Endothelial cell of umbilical vein (primary cell): ENCODE measurements at regions not wholly inside any gene's neighbourhood (a gene's known extent, or its start where the extent isn't known, plus 50 kb on each side); places are given as distances from the start of the nearest gene placed in this dataset.

Experiments
- BruUV-seq: library from RNA; stranded (reverse); fragments of 400-500 nt; replicated peaks from 2 replicates; lab custom pipeline; 2021; lab: Mats Ljungman, UMichigan
- CTCF ChIA-PET: fragments of 300-600, 350-600 bp; sonication (Branson Sonifier 250); formaldehyde crosslinking; loops from one replicate; lab custom pipeline; 2021; ENCODE audit warnings: antibody characterized with exemption, inconsistent platforms; lab: Charles Lee
- POLR2A ChIA-PET: fragments of 300-600, 350-600 bp; sonication (Branson Sonifier 250); formaldehyde crosslinking; loops from one replicate; lab custom pipeline; 2021; ENCODE audit warnings: antibody characterized with exemption, inconsistent platforms; lab: Charles Lee
- DNase-seq: peaks from one replicate; pipeline ENCODE4 v3.0.0-alpha.2; 2011; ENCODE audit warnings: low read depth, low spot score
- FAIRE-seq: peaks from 2 replicates; lab custom pipeline; 2011; peaks lifted over from hg19 to GRCh38; lab: Jason Lieb, UNC
- H2AFZ ChIP-seq: 2 replicates; pipeline ENCODE4 v1.6.0; 2012; ENCODE audit warnings: low read depth, low read length, control low read depth, inconsistent platforms
- H3K27ac ChIP-seq: 2 replicates; pipeline ENCODE4 v1.5.1; 2011; ENCODE audit warnings: low read depth, mild to moderate bottlenecking, control low read depth, low read length, moderate library complexity; ENCODE audit not compliant: insufficient read depth
- H3K27me3 ChIP-seq, 2 experiments: 2 replicates each; pipeline versions ENCODE4 v1.6.0 to v1.6.1; 2011; ENCODE audit warnings: low read length in 2 of 2, mixed read lengths in 1 of 2; ENCODE audit not compliant: control insufficient read depth in 2 of 2, insufficient read depth in 2 of 2
- H3K36me3 ChIP-seq, 2 experiments: 2 replicates in 1 of 2; 3 replicates in 1 of 2; pipeline ENCODE4 v1.5.1; 2011; ENCODE audit warnings: low read length in 2 of 2, mild to moderate bottlenecking in 1 of 2, moderate library complexity in 1 of 2; ENCODE audit not compliant: control insufficient read depth in 2 of 2, insufficient read depth in 2 of 2; ENCODE audit errors: extremely low read depth in 1 of 2
- H3K4me1 ChIP-seq: 3 replicates; pipeline ENCODE4 v1.5.1; 2011; ENCODE audit warnings: mild to moderate bottlenecking, low read length; ENCODE audit not compliant: control insufficient read depth, insufficient read depth; ENCODE audit errors: extremely low read depth
- H3K4me2 ChIP-seq: 2 replicates; pipeline ENCODE4 v1.6.1; 2011; ENCODE audit warnings: low read length, control low read depth, mixed read lengths; ENCODE audit not compliant: insufficient read depth
- H3K4me3 ChIP-seq, 3 experiments: fragments of 200-600 bp in 1 of 3; sonication (generic), shearing (Covaris generic) in 1 of 3; replicated peaks in 1 of 3; 2 replicates each; pipeline ENCODE4 v1.5.1; 2011 to 2016; ENCODE audit warnings: control low read depth in 3 of 3, low read length in 3 of 3, mild to moderate bottlenecking in 2 of 3, inconsistent platforms in 1 of 3, low read depth in 1 of 3, moderate library complexity in 1 of 3; ENCODE audit not compliant: insufficient read depth in 1 of 3
- H3K79me2 ChIP-seq: 2 replicates; pipeline ENCODE4 v1.6.0; 2012; ENCODE audit warnings: low read length, inconsistent platforms; ENCODE audit not compliant: control insufficient read depth, insufficient read depth
- H3K9ac ChIP-seq: replicated peaks from 2 replicates; pipeline ENCODE3; 2011; ENCODE audit warnings: low read length, control low read depth; ENCODE audit not compliant: insufficient read depth; ENCODE audit errors: extremely low read depth
- H3K9me1 ChIP-seq: replicated peaks from 3 replicates; pipeline ENCODE4 v1.6.0; 2011; ENCODE audit warnings: mild to moderate bottlenecking, low read length; ENCODE audit not compliant: control insufficient read depth, insufficient read depth; ENCODE audit errors: extremely low read depth
- H3K9me3 ChIP-seq: replicated peaks from 2 replicates; pipeline ENCODE4 v1.5.1; 2012; ENCODE audit warnings: low read length, inconsistent platforms; ENCODE audit not compliant: control insufficient read depth, insufficient read depth
- H4K20me1 ChIP-seq: replicated peaks from 2 replicates; pipeline ENCODE3; 2011; ENCODE audit warnings: mild to moderate bottlenecking, low read length; ENCODE audit not compliant: control insufficient read depth, insufficient read depth; ENCODE audit errors: extremely low read depth
- CTCF ChIP-seq, 2 donors: IDR thresholded peaks; 1 replicate in 1 of 2; 2 replicates in 1 of 2; pipeline ENCODE4 v1.5.1; 2011; ENCODE audit warnings: low read length in 2 of 2, mild to moderate bottlenecking in 2 of 2, moderate library complexity in 2 of 2, control low read depth in 1 of 2, inconsistent platforms in 1 of 2, low read depth in 1 of 2; ENCODE audit not compliant: insufficient read depth in 1 of 2; ENCODE audit errors: extremely low read depth in 1 of 2
- EZH2 ChIP-seq: IDR thresholded peaks from 2 replicates; pipeline ENCODE4 v1.6.1; 2012; ENCODE audit warnings: borderline replicate concordance, low read depth, mild to moderate bottlenecking, moderate library complexity, low read length, inconsistent platforms; ENCODE audit not compliant: severe bottlenecking
- FOS ChIP-seq: IDR thresholded peaks from 2 replicates; pipeline ENCODE4 v1.6.1; 2011; ENCODE audit warnings: mild to moderate bottlenecking, low read length, moderate library complexity, borderline replicate concordance; ENCODE audit not compliant: insufficient read depth
- GATA2 ChIP-seq: IDR thresholded peaks from 2 replicates; pipeline ENCODE4 v1.7.0; 2011; ENCODE audit warnings: low read depth, mild to moderate bottlenecking, moderate library complexity, mixed read lengths, low read length; ENCODE audit not compliant: insufficient read length, insufficient read depth
- JUN ChIP-seq: IDR thresholded peaks from 2 replicates; pipeline ENCODE4 v1.6.1; 2011; ENCODE audit warnings: borderline replicate concordance, low read depth; ENCODE audit not compliant: insufficient read length, insufficient read depth
- MAX ChIP-seq: IDR thresholded peaks from 2 replicates; pipeline ENCODE4 v1.6.1; 2011; ENCODE audit not compliant: insufficient read depth, insufficient read length
- MYC ChIP-seq: IDR thresholded peaks from one replicate; pipeline ENCODE4 v1.6.1; 2011; ENCODE audit warnings: mild to moderate bottlenecking, low read depth, low read length
- POLR2A ChIP-seq: IDR thresholded peaks from 2 replicates; pipeline ENCODE4 v1.6.1; 2012; ENCODE audit warnings: low read depth, mild to moderate bottlenecking, control low read depth, low read length
- POLR2AphosphoS5 ChIP-seq: IDR thresholded peaks from 2 replicates; pipeline ENCODE4 v1.6.1; 2012; ENCODE audit warnings: low read depth, mild to moderate bottlenecking, control low read depth, low read length, moderate library complexity; ENCODE audit not compliant: insufficient read depth
- dilution Hi-C: fragments of 300-500 bp; cut with MboI; formaldehyde crosslinking; loops from one replicate; pipeline ENCODE4 v1.15.0; 2019; ENCODE audit warnings: low sequenced_read_pairs; ENCODE audit not compliant: extremely low pct_ligation_motif_present
- intact Hi-C: fragments of 100-400 bp; cut with micrococcal nuclease; formaldehyde crosslinking; loops from one replicate; pipeline ENCODE4 v1.10.0; 2022

- ChIA-PET CTCF (interaction anchor here (0.5 kb wide), 1 partner anchor 201 kb away, joined by 3 read pairs; no protein-coding TSS in a partner anchor), POLR2A (no interaction called here)
- Histone ChIP-seq H3K9me3 (no peaks in the 10 kb centered on the region), H3K27me3 (no peaks in the 10 kb centered on the region), H3K79me2 (no peaks in the 10 kb centered on the region), H3K9ac (no peak overlapping the region), H3K4me2 (no peak overlapping the region), H3K27ac (no peak overlapping the region), H3K4me3 (no peak overlapping the region), H2AFZ (peak overlapping the region; percentile 2), H3K9me1 (no peaks in the 10 kb centered on the region), H3K36me3 (no peaks in the 10 kb centered on the region), H3K4me1 (peaks cover 22% of the 10 kb centered on the region), H4K20me1 (no peaks in the 10 kb centered on the region)
- no TSS peak for BruUV-seq
- dilution Hi-C loops = no loop called here
- TF ChIP-seq FOS (peak; percentile 72), JUN (no peak), EZH2 (no peak), POLR2A (no peak), MAX (no peak), MYC (no peak), POLR2AphosphoS5 (peak; percentile 41), GATA2 (no peak), CTCF (IDR thresholded peaks at IDR 0.05; ENCODE audit: extremely low read depth in 1 of 2, insufficient read depth in 1 of 2, low read depth in 1 of 2, low read length in 2 of 2) (no peak)
- intact Hi-C loops = loop anchor here (5.0 kb wide), 1 partner anchor 479 kb away; no protein-coding TSS in a partner anchor
- DNase-seq = no peak
- FAIRE-seq = peak; percentile 52
Observed at GRCh38 chr2:173578404-173579107, 223.9 kb downstream of the CDCA7 start.
